Stomach (tissue), 4 donors: ENCODE measurements at regions not wholly inside any gene's neighbourhood (a gene's known extent, or its start where the extent isn't known, plus 50 kb on each side); places are given as distances from the start of the nearest gene placed in this dataset.

ENCODE experiments used
- POLR2A ChIP-seq, 4 donors: fragments of 450-650 bp; IDR thresholded peaks; one replicate each; pipeline ENCODE4 v1.6.1; 2016; ENCODE audit warnings: antibody characterized with exemption in 4 of 4, control low read depth in 2 of 4, mild to moderate bottlenecking in 1 of 4, moderate library complexity in 1 of 4
- POLR2AphosphoS5 ChIP-seq, 3 donors: sonication (generic); formaldehyde crosslinking; IDR thresholded peaks; one replicate each; pipeline ENCODE4 v1.6.1; 2016; ENCODE audit warnings: antibody characterized with exemption in 3 of 3
- TF ChIP-seq, protein P1 (sequence below), 7 experiments: fragments of 450-650 bp in 4 of 7; fragments of 200-600 bp in 3 of 7; sonication (generic) in 3 of 7; IDR thresholded peaks; one replicate each; pipeline ENCODE4 v1.5.1; 2016 to 2019; ENCODE audit warnings: antibody characterized with exemption in 7 of 7, control low read depth in 2 of 7, mild to moderate bottlenecking in 1 of 7

DNA sequence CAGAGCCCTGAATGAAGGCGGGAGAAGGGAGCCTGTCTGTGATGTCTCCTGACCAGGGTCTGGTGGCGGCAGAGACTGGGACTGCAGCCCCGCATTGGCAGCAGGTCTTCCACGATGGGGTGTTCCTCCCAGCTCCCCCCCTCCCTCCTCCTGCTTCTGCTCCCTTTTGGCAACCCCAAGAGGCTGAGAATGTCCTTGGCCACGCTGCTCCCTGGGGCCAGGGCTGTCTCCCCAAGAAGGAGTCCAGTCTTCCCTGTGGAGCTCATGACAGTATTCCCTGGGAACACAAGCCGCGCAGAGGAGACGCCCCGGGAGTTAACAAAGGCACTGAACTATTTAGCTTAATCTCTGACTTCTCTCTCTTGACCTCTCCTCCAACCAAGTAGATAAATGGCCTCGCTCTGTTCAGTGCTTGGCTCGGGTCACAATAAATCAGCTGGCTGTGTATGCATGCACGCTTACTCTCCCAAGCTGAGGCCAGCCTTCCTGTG is 84.0 kb upstream of the NEURL1B start:
- TF ChIP-seq, protein P1, sequence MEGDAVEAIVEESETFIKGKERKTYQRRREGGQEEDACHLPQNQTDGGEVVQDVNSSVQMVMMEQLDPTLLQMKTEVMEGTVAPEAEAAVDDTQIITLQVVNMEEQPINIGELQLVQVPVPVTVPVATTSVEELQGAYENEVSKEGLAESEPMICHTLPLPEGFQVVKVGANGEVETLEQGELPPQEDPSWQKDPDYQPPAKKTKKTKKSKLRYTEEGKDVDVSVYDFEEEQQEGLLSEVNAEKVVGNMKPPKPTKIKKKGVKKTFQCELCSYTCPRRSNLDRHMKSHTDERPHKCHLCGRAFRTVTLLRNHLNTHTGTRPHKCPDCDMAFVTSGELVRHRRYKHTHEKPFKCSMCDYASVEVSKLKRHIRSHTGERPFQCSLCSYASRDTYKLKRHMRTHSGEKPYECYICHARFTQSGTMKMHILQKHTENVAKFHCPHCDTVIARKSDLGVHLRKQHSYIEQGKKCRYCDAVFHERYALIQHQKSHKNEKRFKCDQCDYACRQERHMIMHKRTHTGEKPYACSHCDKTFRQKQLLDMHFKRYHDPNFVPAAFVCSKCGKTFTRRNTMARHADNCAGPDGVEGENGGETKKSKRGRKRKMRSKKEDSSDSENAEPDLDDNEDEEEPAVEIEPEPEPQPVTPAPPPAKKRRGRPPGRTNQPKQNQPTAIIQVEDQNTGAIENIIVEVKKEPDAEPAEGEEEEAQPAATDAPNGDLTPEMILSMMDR (IDR thresholded peaks at IDR 0.05): no peak
- TF ChIP-seq POLR2AphosphoS5 (IDR thresholded peaks at IDR 0.05): peak in 1 of 3 donors; percentile 15
- no peak for TF ChIP-seq POLR2A (IDR thresholded peaks at IDR 0.05)
